ENCODE measurements at regions not wholly inside any gene's neighbourhood (a gene's known extent, or its start where the extent isn't known, plus 50 kb on each side); places are given as distances from the start of the nearest gene placed in this dataset.
A peak's percentile ranks its signal among the peaks of the same experiment; 100 is the strongest.

- TF ChIP-seq CTCF (IDR thresholded peaks at IDR 0.05; ENCODE audit: extremely low read depth, missing control alignments), result no peak
- DNase-seq (ENCODE audit: low spot score), result no peak
Measured at GRCh38 chr2:152870239-152870638, 151.8 kb downstream of the ARL6IP6 start.

DNA sequence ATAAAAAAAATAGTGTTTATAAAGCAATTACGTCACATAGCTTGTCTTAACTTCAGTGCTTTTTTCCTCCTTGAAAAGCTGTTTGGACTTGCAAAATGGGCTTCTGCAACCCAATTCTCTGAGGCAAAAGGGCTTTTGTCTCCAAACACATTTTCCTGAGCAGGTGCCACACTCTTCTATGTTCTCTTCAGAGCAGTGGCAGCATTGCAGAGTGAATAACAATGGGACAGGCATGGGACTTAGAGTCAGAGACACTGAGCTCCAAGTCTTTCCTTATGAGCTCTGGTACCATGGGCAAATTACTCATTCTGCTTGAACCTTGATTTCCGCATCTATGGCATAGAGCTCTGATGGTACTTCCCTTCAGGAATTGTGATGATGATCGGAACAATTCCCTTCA, 149.0 kb downstream of the ARL6IP6 start:
- no peak for TF ChIP-seq CTCF (IDR thresholded peaks at IDR 0.05; ENCODE audit: extremely low read depth, missing control alignments)
- DNase-seq (ENCODE audit: low spot score), result no peak

DNA sequence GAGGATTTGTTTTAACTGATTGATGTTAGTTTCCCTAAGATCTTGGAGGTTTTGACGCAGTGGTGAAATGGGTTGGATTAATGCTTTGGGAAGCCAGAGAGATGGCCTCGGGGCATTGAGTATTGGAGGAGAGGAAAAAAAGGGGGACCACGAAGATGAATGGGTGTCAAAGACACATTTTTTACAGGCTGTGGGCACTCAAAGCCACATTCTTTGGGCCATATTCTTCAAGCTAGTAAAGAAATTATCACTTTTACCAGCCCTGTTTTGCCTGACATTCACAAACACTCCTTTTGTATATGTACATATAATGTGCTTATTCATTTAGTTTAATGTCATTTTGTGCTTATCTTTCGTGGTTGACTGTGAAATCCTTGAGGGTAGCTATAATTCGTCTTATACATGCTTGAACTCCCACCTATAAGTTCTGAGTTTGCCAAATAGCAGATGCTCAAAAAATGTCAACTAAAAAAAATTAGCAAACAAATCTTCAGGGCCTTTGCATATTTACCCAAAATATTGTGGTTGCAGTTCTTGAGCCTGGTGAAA, 146.3 kb downstream of the ARL6IP6 start:
- no peak for DNase-seq (ENCODE audit: low spot score)
- no peak for TF ChIP-seq CTCF (IDR thresholded peaks at IDR 0.05; ENCODE audit: extremely low read depth, missing control alignments)

DNA sequence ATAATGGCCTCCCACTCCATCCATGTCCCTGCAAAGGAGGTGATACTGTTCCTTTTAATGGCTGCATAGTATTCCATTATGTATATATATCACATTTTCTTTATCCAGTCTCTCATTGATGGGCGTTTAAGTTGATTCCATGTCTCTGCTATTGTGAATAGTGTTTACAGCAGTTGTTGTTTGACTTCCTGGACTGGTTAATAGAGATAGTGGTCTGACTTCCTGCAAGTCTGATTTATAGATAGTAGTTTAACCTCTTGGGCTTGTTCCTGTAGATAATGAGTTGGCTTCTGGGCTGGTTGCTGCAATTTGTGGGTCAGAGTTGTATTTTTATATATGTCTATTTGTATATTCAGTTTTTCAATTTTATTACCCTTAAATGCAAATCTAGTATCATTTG, 145.4 kb downstream of the ARL6IP6 start:
- DNase-seq (ENCODE audit: low spot score), result no peak
- TF ChIP-seq CTCF (IDR thresholded peaks at IDR 0.05; ENCODE audit: extremely low read depth, missing control alignments), result no peak

- peak; percentile 21 for DNase-seq (ENCODE audit: low spot score)
- TF ChIP-seq CTCF (IDR thresholded peaks at IDR 0.05; ENCODE audit: extremely low read depth, missing control alignments), result peak; percentile 23
Measured at GRCh38 chr2:152861349-152861942, 143.0 kb downstream of the ARL6IP6 start.

GRCh38 chr2:152858594-152859265, 140.3 kb downstream of the ARL6IP6 start:
- no peak for DNase-seq (ENCODE audit: low spot score)
- no peak for TF ChIP-seq CTCF (IDR thresholded peaks at IDR 0.05; ENCODE audit: extremely low read depth, missing control alignments)

- DNase-seq (ENCODE audit: low spot score), result no peak
- TF ChIP-seq CTCF (IDR thresholded peaks at IDR 0.05; ENCODE audit: extremely low read depth, missing control alignments), result no peak
Measured at GRCh38 chr2:152846697-152847470, 128.5 kb downstream of the ARL6IP6 start.
